22Rv1 (cell line): ENCODE measurements at regions not wholly inside any gene's neighbourhood (a gene's known extent, or its start where the extent isn't known, plus 50 kb on each side); places are given as distances from the start of the nearest gene placed in this dataset.

ENCODE experiments used
- ZFX ChIP-seq: fragments of 450-650 bp; IDR thresholded peaks from 2 replicates; pipeline ENCODE4 v1.6.1; 2017; ENCODE audit warnings: antibody characterized with exemption, borderline replicate concordance
- TF ChIP-seq, protein P1 (sequence below): fragments of 450-650 bp; IDR thresholded peaks from 2 replicates; pipeline ENCODE4 v1.5.1; 2017; ENCODE audit warnings: mild to moderate bottlenecking

- TF ChIP-seq, protein P1, sequence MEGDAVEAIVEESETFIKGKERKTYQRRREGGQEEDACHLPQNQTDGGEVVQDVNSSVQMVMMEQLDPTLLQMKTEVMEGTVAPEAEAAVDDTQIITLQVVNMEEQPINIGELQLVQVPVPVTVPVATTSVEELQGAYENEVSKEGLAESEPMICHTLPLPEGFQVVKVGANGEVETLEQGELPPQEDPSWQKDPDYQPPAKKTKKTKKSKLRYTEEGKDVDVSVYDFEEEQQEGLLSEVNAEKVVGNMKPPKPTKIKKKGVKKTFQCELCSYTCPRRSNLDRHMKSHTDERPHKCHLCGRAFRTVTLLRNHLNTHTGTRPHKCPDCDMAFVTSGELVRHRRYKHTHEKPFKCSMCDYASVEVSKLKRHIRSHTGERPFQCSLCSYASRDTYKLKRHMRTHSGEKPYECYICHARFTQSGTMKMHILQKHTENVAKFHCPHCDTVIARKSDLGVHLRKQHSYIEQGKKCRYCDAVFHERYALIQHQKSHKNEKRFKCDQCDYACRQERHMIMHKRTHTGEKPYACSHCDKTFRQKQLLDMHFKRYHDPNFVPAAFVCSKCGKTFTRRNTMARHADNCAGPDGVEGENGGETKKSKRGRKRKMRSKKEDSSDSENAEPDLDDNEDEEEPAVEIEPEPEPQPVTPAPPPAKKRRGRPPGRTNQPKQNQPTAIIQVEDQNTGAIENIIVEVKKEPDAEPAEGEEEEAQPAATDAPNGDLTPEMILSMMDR, result no peak
- TF ChIP-seq ZFX, result no peak
Observed at GRCh38 chr9:104980039-104980654, 52.2 kb upstream of the ABCA1 start.
